Right lobe of liver (tissue), 4 donors: ENCODE measurements at regions not wholly inside any gene's neighbourhood (a gene's known extent, or its start where the extent isn't known, plus 50 kb on each side); places are given as distances from the start of the nearest gene placed in this dataset.

Source experiments
- CTCF ChIP-seq, 4 donors: fragments of 200-600 bp in 3 of 4; fragments of 450-650 bp in 1 of 4; IDR thresholded peaks; one replicate each; pipeline versions ENCODE4 v1.5.1 to v1.8.0; 2016 to 2022; ENCODE audit warnings: antibody characterized with exemption in 4 of 4, mild to moderate bottlenecking in 2 of 4
- POLR2A ChIP-seq: fragments of 450-650 bp; IDR thresholded peaks from one replicate; pipeline ENCODE4 v1.6.1; 2017; ENCODE audit warnings: antibody characterized with exemption, mild to moderate bottlenecking
- donor health status: DM: no; HTN: no; CAD: no.
- donor health status: DM: no; HTN: no; CAD: no.
- donor health status: DM: no; HTN: yes; CAD: no.

- no peak for TF ChIP-seq POLR2A
- no peak for TF ChIP-seq CTCF (IDR thresholded peaks at IDR 0.05)
Measured at GRCh38 chr7:118754608-118755007, 530.1 kb downstream of the ANKRD7 start.
